GM19023 (cell line): ENCODE measurements at regions not wholly inside any gene's neighbourhood (a gene's known extent, or its start where the extent isn't known, plus 50 kb on each side); places are given as distances from the start of the nearest gene placed in this dataset.

Source experiments
- ATAC-seq: cut with Tn5 transposase; IDR thresholded peaks from one replicate; pipeline ENCODE4 v1.9.1; 2021; ENCODE audit warnings: mild to moderate bottlenecking, moderate library complexity; ENCODE audit not compliant: unreplicated experiment

DNA sequence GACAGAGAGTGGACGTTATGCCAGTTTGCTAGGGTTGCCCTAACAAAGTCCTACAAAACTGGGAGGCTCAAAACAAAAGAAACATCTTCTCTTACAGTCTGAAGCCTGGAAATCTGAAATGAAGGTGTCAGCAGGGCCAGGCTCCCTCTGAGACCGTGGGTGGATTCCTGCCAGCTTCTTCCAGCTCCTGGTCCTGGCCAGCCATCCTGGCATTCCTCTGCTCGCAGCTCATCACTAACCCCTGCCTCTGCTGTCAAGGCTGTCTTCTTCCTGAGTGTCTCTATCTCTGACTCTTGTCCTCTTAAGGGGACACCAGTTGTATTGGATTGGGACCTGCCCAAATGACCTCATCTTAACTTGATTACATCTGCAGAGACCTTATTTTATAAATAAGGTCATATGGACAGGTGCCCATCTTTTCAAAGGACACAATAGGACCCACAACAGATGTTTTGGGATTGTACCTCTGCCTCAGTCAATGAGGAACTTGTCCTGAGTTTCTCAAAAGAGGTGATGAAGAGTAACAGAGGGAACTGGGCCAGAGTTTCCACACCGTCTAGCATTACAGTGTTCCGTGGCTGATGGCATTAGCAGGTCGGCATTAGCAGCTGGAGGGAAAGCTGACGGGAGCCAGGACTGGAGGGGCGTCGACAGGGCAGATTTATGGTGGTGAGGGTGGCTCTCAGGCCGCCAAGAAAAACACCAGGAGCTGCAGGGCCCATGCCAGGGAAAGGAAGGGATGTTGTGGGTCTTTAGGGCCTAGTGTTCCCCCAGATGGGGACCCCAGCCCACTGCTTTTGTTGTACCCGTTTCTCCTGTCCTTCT, 157.3 kb downstream of the TBXT start:
- no peak for ATAC-seq

DNA sequence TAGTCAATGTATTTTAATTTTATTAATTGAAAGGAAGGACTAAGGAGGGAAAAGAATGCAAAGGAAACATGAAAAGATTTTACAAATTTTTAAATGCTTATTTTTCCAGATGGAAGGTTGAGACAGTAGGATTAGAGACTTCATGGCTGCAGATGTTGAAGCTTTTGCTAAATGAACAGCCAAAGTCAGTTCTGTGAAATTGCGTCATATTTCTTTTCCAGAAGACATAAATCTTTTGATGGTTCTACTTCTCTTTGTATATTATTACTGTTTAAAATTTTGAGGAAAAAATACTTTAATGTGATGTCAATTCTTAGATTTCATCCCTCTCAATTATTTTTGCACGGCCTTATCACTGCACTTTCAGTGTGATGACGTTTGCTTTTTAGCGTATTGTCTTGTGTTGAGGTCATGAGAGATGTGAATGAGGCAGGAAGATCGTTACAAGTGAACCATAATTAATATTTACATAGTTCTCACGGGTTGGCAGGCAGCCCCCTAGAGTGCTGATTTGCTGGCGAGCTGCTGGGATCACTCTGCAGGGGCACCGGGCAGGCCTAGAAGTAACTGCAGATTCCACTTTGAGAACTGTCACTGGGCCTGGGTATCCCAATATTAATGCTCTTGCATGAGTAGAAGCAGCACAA, 158.1 kb downstream of the TBXT start:
- no peak for ATAC-seq

DNA sequence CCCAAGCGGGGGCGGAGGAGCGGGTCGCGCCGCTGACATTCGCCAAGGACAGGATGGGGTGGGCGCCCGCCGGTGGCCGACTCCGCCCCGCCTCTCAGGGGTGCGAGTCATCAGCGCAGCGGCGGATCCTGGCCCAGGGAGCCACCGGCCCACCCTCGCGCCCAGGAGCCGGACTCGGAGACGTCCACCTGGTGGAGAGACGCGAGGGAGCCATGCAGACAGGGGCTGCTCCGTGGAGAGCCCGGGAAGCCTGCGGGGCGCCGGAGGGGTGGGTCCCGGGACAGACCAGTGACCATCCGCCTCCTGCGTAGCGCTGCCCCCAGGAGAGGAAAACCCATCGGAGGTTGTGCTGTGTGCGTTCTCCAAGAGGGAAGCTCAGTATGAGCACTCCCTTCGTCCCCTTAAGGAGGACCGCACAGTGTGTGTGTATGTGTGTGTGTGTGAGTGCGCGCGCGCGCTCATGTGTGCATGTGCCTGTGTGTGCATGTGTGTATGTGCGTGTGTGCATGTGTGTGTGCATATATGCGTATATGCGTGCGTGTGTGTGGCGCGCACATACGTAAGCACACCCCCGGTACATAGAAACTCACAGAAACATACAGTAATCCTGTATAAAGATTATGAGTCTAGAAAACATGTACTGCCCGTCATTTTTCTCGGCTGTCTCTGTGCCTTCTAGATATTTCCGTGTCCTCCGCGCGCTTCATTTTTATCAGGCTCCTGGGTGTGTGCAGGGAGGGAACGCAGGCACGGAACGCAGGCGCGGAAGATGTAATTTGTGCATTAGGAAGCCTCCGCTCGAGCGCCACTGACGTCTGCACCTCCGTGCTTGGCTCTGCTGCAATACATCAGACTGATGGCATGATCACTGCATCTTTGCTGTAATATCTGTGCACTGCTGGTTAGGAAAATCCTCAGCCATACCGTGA, 158.9 kb downstream of the TBXT start:
- ATAC-seq, result no peak

DNA sequence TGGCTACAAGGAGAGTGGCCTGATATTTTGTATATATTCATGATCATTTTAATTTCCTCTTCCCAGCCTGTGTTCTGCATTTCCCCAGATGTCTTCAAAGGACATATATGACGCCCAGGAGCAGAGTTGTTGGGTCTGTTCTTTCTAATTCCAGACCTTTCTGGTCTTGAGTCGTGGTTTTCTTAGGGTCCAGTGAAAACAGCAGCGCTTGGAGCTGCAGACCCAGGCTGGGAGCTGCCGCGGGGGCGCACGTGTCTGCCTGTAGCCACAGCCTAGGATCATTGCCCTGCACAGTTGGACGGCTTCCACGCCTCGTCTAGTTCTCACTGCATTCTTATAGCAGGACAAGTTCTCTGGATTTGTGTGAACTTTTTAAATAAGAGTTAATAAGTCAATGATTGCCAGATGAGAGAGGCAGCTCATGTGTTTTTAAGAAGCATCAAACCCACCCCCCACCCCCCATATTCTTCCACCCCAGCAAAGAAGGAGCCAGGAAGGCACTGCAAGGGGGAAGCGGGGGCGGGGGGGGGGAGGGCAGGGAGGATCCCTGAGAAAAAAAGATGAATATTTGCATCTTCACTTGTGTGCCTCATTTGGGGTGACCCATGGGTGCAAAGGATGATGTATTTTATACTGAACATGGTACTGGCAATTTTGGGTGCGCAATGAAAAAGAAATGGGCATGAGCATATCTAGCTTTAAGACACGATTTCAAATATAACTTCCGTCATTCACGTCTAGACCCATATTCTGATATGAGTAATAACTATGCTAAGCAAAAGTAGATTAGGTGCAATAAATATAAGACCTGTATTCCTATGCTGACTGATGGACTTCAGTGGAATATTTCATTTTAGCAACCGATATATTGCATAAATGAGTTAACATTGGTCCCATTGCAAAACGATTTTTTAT, 160.0 kb downstream of the TBXT start:
- ATAC-seq, result no peak

DNA sequence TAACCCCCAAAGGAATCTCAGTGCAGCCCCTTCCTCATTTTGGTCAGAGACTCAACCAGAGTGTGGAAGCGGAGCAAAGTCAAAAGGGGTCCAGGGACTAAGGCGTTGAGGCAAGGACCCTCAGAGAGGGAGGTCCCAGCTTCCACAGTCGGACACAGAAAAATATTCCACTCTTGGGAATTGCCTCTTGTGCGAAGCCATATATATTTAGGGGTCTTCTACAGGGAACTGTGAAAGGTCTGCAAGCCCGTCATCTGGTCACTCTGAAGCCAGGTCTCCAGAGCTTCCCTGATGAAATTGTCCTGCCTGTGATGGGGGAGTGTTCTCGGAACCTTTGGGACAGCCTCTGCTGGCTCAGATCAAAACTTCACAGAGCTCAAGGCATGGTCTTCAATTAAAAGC, 160.8 kb downstream of the TBXT start:
- no peak for ATAC-seq

DNA sequence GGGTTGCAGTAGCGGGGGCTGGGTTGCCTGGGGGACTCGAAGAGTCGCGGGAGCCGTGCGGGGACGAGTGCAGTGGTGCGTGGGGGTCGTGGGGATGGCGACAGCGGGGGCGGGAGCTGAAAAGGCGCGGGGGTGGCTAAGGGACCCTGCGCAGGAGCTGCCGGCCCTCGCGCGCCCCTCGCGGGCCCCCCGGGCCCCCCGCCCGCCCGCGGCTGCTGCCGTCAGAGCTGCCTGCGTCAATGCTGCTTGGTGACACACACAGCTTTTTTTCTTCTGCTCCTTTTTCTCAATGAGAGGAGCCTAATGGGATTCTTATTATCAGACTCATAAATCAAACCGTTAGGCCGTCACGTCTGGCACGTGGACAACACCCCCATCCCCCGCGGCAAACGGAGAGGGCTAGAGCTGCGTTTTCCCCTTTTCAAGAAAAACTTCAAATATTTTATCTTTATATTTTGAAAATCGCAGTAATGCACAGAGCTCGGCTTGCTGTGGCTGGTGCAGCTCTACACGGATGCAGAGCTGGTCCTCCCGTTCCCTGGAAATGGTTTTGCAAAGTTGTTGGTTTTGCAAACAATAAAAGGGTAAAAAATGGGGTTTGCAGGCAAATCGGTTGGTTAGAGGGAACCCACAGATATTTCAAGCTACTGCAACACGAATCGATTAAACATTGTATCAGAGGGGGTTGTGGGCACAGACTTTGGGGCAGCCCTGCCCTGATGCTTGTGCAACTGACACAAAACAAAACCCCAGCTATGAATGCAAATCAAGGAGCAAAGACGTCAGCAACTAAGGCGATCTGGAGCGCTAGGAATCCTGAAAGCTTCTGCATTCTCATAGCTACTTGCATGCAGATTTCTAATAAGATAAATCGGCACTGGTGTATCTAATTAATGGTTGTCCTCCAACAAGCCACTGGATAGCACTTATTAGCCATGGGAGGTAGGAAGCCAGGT, 161.4 kb downstream of the TBXT start:
- ATAC-seq, result no peak

DNA sequence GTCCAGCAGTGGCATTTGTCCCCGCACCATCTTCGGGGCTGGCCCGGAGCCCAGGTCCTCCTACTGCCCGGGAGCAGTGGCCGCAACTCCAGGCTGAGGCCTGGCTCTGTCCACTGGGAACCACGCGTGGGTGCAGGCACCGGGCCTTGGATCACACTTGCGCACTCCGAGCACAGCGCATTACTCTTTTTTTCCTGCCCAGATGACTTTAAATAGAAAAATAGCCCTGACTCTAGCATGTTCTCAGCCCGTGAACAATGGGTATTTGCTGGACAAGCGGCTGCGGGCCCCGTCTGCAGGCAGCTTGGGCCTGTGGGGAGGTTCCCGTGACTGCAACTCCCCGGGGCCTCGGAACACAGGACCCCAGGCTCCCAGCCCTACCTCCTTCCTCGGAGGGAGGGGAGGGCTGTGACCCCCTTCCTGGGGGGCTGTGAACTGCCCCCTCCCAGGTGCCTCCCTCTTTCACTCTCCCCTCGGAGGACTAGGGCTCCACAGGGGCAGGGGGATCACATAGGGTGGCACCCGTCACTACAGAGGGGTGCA, 162.2 kb downstream of the TBXT start:
- no peak for ATAC-seq

DNA sequence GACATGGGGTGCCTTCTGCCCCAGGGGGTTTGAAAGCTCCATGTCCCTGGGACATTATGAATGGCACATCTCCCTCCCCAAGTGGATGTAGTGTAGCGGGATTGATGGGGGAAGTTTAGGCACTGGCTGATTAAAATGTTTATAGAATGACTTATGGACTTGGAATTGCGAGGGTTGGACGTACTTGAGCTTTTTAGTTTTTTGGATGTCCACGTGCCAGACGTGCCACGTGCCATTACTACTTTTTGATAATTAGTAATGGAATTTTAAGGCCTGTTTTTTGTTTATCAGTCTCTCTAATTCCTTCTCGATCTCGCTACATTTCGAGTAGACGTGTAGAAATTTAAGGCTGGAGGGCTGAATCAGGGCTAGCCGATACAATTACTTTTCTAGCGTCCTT, 162.8 kb downstream of the TBXT start:
- ATAC-seq, result no peak

DNA sequence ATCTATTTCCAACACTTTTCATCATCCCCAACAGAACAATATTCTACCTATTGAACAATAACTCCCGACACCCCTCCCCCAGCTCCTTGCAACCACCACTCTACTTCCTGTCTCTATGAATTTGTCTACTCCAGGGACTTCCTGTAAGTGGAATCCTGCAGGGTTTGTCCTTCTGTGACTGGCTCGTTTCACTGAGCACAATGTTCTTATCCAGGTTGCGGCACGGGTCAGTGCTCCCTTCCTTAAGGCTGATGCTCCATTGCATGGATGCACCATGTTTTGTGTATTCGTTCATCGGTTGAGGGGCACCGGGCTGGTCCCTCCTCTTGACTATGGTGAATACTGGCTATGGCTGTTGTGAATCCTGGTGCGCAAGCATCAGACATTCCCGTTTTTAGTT, 163.2 kb downstream of the TBXT start:
- ATAC-seq, result no peak

DNA sequence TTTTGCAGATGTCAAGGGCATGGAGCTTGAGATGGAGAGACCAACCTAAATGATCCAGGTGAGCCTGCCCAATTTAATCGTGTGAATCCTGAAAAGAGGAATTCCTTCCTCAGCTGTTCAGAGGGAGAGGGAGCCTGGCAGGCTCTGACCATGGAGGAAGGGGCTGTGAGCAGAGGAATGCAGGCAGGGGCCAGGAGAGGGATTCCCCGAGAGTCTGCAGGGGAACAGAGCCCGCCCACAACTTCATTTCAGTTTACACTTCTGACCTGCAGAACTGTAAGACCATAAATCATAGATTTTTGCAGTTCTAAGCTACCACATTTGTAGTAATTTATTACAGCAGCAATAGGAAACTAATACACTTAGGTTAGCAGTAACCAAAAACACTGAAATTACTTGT, 164.1 kb downstream of the TBXT start:
- no peak for ATAC-seq

DNA sequence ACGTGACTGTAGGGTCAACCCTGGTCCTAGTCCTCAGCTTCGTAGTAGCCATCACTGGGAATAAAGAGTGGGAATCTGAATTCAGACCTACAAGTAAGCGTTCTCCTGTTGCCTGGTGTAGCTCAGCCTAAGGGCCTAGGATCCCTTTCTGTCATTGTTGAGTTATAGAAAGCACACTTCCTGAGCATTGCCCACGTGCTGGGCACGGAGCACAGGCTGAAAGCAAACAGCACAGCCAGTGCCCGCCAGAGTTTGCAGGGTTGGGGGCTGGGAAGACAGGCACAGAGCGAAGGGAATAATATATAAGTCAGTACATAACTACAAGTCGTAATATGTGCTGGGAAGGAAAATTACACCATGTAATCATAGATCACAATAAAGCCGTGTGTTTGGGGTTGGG, 166.3 kb downstream of the TBXT start:
- no peak for ATAC-seq

DNA sequence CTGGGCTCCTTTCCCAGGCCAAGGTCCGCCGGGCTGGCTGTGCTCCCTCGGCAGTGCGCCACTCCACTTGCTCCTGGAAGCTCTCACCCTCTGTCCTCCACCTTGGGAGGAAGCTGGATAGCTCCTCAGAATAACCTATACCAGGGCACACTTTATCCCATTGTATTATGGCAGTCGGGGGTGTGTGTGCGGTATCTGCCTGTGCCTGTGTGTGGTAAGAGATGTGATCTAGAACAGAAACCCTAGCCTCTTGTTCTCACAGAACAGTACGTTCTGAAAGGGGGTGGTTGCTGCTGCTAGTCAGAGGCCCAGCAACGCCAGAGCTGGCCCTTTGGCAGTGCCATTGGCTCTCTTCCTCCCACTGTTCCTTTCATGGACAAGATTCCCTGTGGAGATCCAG, 168.4 kb downstream of the TBXT start:
- ATAC-seq, result no peak

DNA sequence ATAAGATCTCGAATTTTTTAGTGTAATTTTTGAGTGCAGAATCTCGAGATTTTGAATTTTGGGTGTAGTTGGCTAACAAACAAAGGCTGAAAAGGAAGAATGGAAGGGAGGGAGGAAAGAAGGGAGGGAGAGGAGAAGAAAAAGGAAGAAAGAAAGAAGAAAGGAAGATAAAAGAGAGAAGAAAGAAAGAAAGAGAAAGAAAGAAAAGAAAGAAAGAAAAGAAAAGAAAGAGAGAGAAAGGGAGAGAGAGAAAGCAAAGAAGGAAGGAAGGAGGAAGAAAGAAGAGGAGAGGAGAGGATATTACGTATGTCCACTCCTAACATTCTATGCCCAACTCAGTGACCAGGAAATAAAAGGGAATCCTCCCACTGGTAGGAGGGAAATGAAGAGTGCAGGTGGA, 169.6 kb downstream of the TBXT start:
- no peak for ATAC-seq

DNA sequence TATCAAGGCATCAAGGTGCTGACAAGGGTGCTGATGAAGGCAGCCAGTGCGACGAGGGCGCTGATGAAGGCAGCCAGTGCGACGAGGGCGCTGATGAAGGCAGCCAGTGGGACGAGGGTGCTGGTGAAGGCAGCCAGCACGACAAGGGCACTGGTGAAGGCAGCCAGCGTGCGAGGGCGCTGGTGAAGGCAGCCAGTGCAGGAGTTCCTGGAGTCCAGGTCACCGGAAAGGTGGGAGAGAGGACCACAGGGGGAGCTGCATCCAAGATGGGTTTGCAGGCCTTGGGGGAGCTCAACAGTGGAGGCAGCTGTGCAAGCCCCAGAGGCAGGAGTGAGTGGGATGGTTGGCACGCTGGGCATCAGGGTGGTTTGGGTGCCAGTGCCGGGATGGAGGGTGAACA, 176.3 kb downstream of the TBXT start:
- ATAC-seq, result no peak

DNA sequence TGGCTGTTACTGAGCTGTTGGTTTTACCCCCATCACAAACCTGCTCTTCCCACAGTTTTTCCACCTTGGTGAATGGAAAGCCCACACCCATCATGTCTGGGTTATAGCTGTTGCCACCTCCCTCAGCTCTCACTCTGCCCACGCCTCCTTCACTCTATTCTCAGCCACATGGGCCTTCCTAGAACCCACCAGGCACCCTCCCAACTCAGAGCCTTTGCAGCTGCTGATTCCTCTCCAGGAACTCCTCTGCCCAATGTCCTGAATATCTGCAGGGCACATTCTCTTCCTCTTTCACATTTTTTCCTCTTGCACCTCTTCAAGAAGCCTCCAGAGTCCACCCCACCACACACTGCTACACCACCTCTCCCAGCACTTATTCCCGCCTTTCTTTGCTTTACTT, 177.4 kb downstream of the TBXT start:
- no peak for ATAC-seq

DNA sequence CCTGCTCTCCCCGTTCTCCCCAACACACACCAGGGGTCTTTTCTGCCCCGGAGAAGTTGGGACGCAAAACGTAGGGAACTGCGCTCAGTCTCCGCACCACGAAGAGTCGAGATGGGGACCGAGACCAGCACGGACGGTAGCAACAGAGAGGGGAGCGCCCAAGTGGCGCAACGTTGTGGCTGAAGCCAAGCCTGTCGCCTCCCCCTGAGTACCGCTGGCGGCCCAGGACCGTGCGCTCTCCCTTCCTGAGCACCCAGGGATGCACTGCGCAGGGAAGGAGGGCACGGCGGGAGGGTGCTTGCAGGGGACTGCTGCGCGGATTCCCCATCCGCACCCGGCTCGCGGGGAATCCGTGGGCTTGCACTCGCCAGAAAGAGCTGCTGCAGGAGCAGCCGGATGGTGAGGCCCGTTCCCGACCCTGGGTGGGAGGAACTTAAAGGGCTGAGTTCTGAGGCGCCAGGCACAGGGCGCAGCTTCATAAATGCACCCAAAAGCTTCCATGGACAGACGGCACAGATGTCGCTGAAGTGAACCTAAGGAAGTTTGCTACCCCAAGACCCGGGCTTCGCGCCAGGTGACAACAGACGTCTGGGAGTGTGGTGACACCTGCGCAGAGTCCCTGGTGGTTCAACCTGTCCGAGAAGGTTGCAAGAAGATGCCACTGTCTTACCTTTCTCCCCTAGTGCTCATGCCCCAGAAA, 178.7 kb downstream of the TBXT start:
- no peak for ATAC-seq

DNA sequence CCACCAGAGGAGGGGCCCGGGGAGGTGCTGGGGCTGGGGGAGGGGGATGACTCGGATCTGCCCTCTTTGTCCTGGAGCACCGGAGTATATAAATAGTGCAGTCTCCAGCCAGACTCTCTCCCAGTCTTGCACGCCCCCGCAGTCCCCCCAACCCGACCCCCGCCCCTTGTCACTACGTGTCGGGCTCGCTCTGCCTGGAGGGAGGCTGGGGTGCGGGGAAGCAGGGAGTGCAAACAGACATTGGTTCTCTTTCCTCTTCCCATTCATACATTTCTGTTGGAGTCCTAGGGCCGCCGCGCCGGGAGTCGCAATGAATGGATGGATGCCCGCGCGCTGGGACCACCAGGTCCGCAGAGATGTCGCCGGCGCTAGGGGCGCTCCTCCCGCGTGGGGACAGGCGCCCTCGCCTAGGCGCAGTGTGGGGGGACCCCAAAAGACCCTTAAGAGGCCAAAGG, 179.3 kb downstream of the TBXT start:
- no peak for ATAC-seq

DNA sequence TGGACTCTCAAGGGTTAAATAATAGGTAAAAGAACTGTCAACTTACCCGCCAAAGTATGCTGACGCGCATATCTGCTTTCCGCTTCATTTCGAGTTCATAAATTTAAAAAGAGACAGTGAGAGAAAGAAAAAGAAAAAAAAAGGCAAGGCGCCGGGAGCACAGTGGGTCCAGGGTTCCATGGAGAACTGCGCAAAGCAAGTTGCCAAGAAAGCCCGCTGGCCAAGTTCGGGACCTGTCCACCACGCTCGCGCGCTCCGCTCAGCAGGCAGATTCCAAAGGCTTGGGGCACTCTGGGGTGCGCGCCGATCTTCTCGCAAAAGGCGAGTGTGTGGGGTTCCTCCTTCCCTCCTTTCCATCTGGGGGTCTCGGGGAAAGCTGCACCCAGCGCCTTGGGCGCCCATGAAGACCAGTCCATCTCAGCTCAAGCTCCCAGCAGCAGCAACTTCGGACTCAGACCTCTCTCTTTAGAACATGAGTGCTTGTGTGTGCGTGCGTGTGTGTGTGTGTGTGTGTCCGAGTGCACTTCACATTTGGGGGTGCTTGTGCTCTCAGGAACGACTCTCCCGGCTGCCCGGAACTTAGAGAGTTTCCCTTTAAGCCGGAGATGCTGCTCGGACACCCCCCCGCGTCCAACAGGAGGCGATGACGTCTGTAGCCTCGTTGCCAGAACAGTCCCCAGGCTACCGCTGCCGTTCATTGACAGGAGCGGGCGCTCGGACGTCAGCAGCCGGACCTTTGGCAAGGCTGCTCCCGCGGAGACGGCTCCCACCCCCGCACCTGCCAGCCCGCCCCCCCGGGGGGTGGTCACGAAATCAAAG, 180.0 kb downstream of the TBXT start:
- no peak for ATAC-seq
